PC-9 (cell line): ENCODE measurements at regions not wholly inside any gene's neighbourhood (a gene's known extent, or its start where the extent isn't known, plus 50 kb on each side); places are given as distances from the start of the nearest gene placed in this dataset.

ENCODE experiments used
- BruUV-seq: library from RNA; stranded (reverse); fragments of 400-500 nt; replicated peaks from 2 replicates; lab custom pipeline; 2021; lab: Mats Ljungman, UMichigan
- CTCF ChIA-PET: fragments of 300-600 bp; sonication (Branson Sonifier 250); formaldehyde crosslinking; loops from one replicate; lab custom pipeline; 2022; ENCODE audit warnings: antibody characterized with exemption; lab: Charles Lee
- POLR2A ChIA-PET: fragments of 300-600 bp; sonication (Branson Sonifier 250); formaldehyde crosslinking; loops from one replicate; lab custom pipeline; 2022; ENCODE audit warnings: antibody characterized with exemption; ENCODE audit not compliant: unreplicated experiment; lab: Charles Lee
- DNase-seq, 2 experiments: peaks; one replicate each; pipeline versions ENCODE4 v3.0.0 to v3.0.0-alpha.2; 2015 to 2022; ENCODE audit warnings: mixed read lengths in 1 of 2
- H2AFZ ChIP-seq: fragments of 200-600 bp; sonication (generic); 2 replicates; pipeline ENCODE4 v1.8.1; 2017; ENCODE audit warnings: antibody characterized with exemption
- H3F3A ChIP-seq: fragments of 200-600 bp; sonication (generic); 2 replicates; pipeline ENCODE4 v1.8.1; 2017; ENCODE audit warnings: antibody characterized with exemption, mild to moderate bottlenecking, low read depth; ENCODE audit not compliant: insufficient read depth
- H3K27ac ChIP-seq: fragments of 200-600 bp; sonication (generic); 2 replicates; pipeline ENCODE4 v1.6.1; 2016; ENCODE audit warnings: mixed run types
- H3K27me3 ChIP-seq: fragments of 200-600 bp; sonication (generic); 2 replicates; pipeline ENCODE4 v1.6.1; 2016; ENCODE audit warnings: low read depth, mixed run types; ENCODE audit not compliant: insufficient read depth
- H3K36me3 ChIP-seq: fragments of 200-600 bp; sonication (generic); 2 replicates; pipeline ENCODE4 v1.6.1; 2016; ENCODE audit warnings: low read depth, mixed run types
- H3K4me1 ChIP-seq: fragments of 200-600 bp; sonication (generic); replicated peaks from 2 replicates; pipeline ENCODE4 v1.6.1; 2016; ENCODE audit warnings: mixed run types; ENCODE audit not compliant: insufficient read depth
- H3K4me2 ChIP-seq: fragments of 200-600 bp; sonication (generic); 2 replicates; pipeline ENCODE4 v1.6.1; 2017; ENCODE audit warnings: mixed run types
- H3K4me3 ChIP-seq: fragments of 200-600 bp; sonication (generic); 2 replicates; pipeline ENCODE4 v1.6.1; 2016; ENCODE audit warnings: mixed run types
- H3K79me2 ChIP-seq: fragments of 200-600 bp; sonication (generic); 2 replicates; pipeline ENCODE4 v1.6.1; 2017; ENCODE audit warnings: low read depth, mixed run types
- H3K9me2 ChIP-seq: fragments of 200-600 bp; sonication (generic); 2 replicates; pipeline ENCODE4 v1.8.1; 2017; ENCODE audit warnings: mild to moderate bottlenecking; ENCODE audit not compliant: insufficient read depth
- H3K9me3 ChIP-seq: fragments of 200-600 bp; sonication (generic); 2 replicates; pipeline ENCODE4 v1.8.1; 2016; ENCODE audit warnings: low read depth; ENCODE audit not compliant: insufficient read depth
- H4K20me1 ChIP-seq: fragments of 200-600 bp; sonication (generic); 2 replicates; pipeline ENCODE4 v1.8.1; 2017; ENCODE audit not compliant: insufficient read depth
- EZH2 ChIP-seq: fragments of 200-600 bp; sonication (generic); IDR thresholded peaks from 2 replicates; pipeline ENCODE4 v1.8.0; 2017; ENCODE audit warnings: antibody characterized with exemption, low read depth
- intact Hi-C: fragments of 100-400 bp; cut with micrococcal nuclease; formaldehyde crosslinking; loops from one replicate; pipeline ENCODE4 v1.10.0; 2022; ENCODE audit not compliant: unreplicated experiment
- TF ChIP-seq, protein P1 (sequence below): fragments of 200-600 bp; sonication (generic); conservative IDR thresholded peaks from 2 replicates; pipeline ENCODE4 v1.6.1; 2017; ENCODE audit warnings: mixed run types, antibody characterized with exemption, mild to moderate bottlenecking, moderate library complexity

DNA sequence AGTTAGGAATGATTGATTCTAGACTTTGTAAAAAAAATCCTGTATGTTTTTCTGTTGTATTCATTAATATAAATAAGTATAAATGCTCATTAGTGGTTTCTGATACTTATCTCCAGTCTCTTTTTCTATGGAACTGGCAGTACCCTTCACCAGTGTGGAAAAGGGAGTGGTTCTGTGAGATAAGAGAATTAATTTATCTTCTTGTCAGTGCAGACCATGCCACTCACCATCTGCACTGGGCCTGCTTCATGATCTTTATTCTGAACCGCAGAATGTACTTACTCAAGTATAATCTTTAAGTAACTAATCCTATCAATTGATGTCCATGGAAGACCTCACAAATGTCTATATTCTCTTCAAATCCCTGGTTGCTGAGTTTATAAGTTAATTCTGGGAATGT is 836.1 kb upstream of the CDH8 start:
- Histone ChIP-seq H3K9me3 (no peaks in the 10 kb centered on the region), H3K9me2 (no peaks in the 10 kb centered on the region), H3K4me1 (no peaks in the 10 kb centered on the region), H4K20me1 (no peaks in the 10 kb centered on the region), H3K4me2 (no peak overlapping the region), H3K79me2 (no peaks in the 10 kb centered on the region), H3K36me3 (no peaks in the 10 kb centered on the region), H3F3A (no peaks in the 10 kb centered on the region), H3K4me3 (no peak overlapping the region), H3K27ac (no peak overlapping the region), H3K27me3 (no peaks in the 10 kb centered on the region), H2AFZ (no peak overlapping the region)
- DNase-seq, result no peak
- intact Hi-C loops, result no loop called here
- POLR2A ChIA-PET, result no interaction called here
- TF ChIP-seq EZH2, result no peak
- TF ChIP-seq, protein P1, sequence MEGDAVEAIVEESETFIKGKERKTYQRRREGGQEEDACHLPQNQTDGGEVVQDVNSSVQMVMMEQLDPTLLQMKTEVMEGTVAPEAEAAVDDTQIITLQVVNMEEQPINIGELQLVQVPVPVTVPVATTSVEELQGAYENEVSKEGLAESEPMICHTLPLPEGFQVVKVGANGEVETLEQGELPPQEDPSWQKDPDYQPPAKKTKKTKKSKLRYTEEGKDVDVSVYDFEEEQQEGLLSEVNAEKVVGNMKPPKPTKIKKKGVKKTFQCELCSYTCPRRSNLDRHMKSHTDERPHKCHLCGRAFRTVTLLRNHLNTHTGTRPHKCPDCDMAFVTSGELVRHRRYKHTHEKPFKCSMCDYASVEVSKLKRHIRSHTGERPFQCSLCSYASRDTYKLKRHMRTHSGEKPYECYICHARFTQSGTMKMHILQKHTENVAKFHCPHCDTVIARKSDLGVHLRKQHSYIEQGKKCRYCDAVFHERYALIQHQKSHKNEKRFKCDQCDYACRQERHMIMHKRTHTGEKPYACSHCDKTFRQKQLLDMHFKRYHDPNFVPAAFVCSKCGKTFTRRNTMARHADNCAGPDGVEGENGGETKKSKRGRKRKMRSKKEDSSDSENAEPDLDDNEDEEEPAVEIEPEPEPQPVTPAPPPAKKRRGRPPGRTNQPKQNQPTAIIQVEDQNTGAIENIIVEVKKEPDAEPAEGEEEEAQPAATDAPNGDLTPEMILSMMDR, result no peak
- CTCF ChIA-PET, result no interaction called here
- BruUV-seq, result no TSS peak

DNA sequence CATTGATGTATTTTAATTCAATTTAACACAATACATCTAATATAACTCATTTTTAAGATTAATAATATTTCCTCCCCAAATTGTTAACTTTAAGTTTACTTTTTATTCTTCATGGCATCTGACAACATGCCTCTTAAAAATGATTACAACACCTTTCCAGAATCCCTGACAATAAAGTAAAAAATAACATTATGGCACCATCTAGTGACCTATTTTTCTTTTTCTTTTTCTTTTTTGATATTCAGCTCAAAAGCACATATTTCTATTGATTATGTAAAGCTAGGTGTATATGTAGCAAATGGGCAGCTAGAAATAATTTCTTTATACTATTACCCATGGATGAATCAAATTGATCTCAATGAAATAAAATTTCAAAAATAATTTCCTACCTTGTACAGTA is 834.3 kb upstream of the CDH8 start:
- intact Hi-C loops, result no loop called here
- H3K27me3 ChIP-seq, result no peaks in the 10 kb centered on the region
- no peak overlapping the region for H2AFZ ChIP-seq
- no peaks in the 10 kb centered on the region for H3K79me2 ChIP-seq
- no peaks in the 10 kb centered on the region for H3K36me3 ChIP-seq
- CTCF ChIA-PET, result no interaction called here
- no TSS peak for BruUV-seq
- no peaks in the 10 kb centered on the region for H4K20me1 ChIP-seq
- H3K27ac ChIP-seq, result no peak overlapping the region
- TF ChIP-seq EZH2, result no peak
- TF ChIP-seq, protein P1, result no peak; the same call in 1 of the 2 replicates
- no peaks in the 10 kb centered on the region for H3K9me2 ChIP-seq
- no peaks in the 10 kb centered on the region for H3F3A ChIP-seq
- POLR2A ChIA-PET, result no interaction called here
- no peak overlapping the region for H3K4me3 ChIP-seq
- no peaks in the 10 kb centered on the region for H3K9me3 ChIP-seq
- H3K4me2 ChIP-seq, result no peak overlapping the region
- DNase-seq, result no peak
- no peaks in the 10 kb centered on the region for H3K4me1 ChIP-seq

DNA sequence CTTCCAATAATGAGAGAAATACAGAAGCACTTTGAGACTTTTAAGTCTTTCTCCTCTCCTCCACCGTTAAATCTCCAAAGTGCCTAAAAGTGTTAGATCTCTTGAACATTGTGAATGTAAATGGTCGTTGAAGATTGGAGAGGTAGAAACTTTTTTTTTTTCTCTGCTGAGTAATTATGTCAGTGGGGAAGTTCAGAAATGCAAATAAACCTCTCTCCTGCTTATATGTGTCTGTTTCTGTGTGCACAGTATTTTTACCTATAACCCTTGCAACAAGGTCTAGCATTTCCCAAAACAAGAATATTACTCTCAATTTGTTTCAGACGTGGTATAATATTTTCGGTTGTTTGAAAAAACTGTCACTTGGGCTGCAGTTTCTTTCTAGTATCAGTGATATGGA is 833.6 kb upstream of the CDH8 start:
- intact Hi-C loops, result no loop called here

More for the DNA sequence above, 833.6 kb upstream of the CDH8 start:
- H3K36me3 ChIP-seq, result no peaks in the 10 kb centered on the region
- H3K79me2 ChIP-seq, result no peaks in the 10 kb centered on the region
- BruUV-seq, result no TSS peak
- H3K4me2 ChIP-seq, result no peak overlapping the region
- no peak overlapping the region for H2AFZ ChIP-seq
- CTCF ChIA-PET, result no interaction called here
- no peaks in the 10 kb centered on the region for H3K27me3 ChIP-seq
- DNase-seq, result no peak
- no peaks in the 10 kb centered on the region for H3K9me3 ChIP-seq
- H3K9me2 ChIP-seq, result no peaks in the 10 kb centered on the region
- no peak overlapping the region for H3K4me3 ChIP-seq
- no peaks in the 10 kb centered on the region for H4K20me1 ChIP-seq
- H3K27ac ChIP-seq, result no peak overlapping the region
- TF ChIP-seq, protein P1, result no peak
- no peak for TF ChIP-seq EZH2
- H3F3A ChIP-seq, result no peaks in the 10 kb centered on the region
- H3K4me1 ChIP-seq, result no peaks in the 10 kb centered on the region
- POLR2A ChIA-PET, result no interaction called here
